OCI-LY1 (cell line): ENCODE measurements at regions not wholly inside any gene's neighbourhood (a gene's known extent, or its start where the extent isn't known, plus 50 kb on each side); places are given as distances from the start of the nearest gene placed in this dataset.

ENCODE experiments used
- EZH2 ChIP-seq: fragments of 200-600 bp; sonication (generic), shearing (Covaris generic); IDR thresholded peaks from 2 replicates; pipeline ENCODE4 v1.8.0; 2017; ENCODE audit warnings: borderline replicate concordance, mixed run types, mild to moderate bottlenecking, antibody characterized with exemption, low read length, moderate library complexity, mixed read lengths
- TF ChIP-seq, protein P1 (sequence below): fragments of 200-600 bp; sonication (generic), shearing (Covaris generic); IDR thresholded peaks from 2 replicates; pipeline ENCODE4 v1.5.1; 2017; ENCODE audit warnings: mild to moderate bottlenecking, antibody characterized with exemption, low read length, moderate library complexity, mixed read lengths

DNA sequence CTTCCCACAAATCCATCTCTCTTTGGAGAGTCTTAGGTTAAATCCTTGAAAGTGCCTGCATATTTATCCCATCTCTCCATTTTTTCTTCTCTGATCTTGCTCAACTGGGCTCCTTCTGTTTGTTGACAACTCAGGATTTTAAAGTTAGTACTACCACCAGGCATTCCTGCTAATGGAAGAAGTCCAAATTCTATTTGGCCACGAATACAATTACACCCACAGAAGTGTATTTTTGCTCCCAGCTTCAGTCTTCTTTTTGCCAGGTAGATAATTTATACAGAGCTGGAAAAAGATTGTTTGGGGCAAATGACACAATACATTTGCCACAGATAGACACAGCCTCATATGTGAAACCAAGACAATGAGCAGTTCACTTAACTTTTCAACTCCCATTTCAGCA lies 74.8 kb downstream of the CETN3 start:
- TF ChIP-seq EZH2, result no peak
- TF ChIP-seq, protein P1, sequence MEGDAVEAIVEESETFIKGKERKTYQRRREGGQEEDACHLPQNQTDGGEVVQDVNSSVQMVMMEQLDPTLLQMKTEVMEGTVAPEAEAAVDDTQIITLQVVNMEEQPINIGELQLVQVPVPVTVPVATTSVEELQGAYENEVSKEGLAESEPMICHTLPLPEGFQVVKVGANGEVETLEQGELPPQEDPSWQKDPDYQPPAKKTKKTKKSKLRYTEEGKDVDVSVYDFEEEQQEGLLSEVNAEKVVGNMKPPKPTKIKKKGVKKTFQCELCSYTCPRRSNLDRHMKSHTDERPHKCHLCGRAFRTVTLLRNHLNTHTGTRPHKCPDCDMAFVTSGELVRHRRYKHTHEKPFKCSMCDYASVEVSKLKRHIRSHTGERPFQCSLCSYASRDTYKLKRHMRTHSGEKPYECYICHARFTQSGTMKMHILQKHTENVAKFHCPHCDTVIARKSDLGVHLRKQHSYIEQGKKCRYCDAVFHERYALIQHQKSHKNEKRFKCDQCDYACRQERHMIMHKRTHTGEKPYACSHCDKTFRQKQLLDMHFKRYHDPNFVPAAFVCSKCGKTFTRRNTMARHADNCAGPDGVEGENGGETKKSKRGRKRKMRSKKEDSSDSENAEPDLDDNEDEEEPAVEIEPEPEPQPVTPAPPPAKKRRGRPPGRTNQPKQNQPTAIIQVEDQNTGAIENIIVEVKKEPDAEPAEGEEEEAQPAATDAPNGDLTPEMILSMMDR, result no peak
